MCF 10A (cell line): ENCODE measurements at regions not wholly inside any gene's neighbourhood (a gene's known extent, or its start where the extent isn't known, plus 50 kb on each side); places are given as distances from the start of the nearest gene placed in this dataset.

Experiments
- BruUV-seq: library from RNA; stranded (reverse); fragments of 400-500 nt; replicated peaks from 2 replicates; lab custom pipeline; 2021; lab: Mats Ljungman, UMichigan
- CTCF ChIA-PET: fragments of 300-600 bp; sonication (Branson Sonifier 250); formaldehyde crosslinking; extraction: SDS; loops from one replicate; lab custom pipeline; 2021; ENCODE audit warnings: antibody characterized with exemption, inconsistent platforms; lab: Yijun Ruan, JAX
- POLR2A ChIA-PET: fragments of 300-600, 350-650 bp; sonication (Branson Sonifier 250); formaldehyde crosslinking; extraction: SDS; loops from one replicate; lab custom pipeline; 2020; ENCODE audit warnings: antibody characterized with exemption, inconsistent platforms; lab: Yijun Ruan, JAX
- DNase-seq: peaks from one replicate; pipeline ENCODE4 v3.0.0-alpha.2; 2018; ENCODE audit not compliant: unreplicated experiment
- H3K27ac Mint-ChIP-seq: one replicate; pipeline ENCODE4 v1.8.0; 2022; ENCODE audit warnings: mild to moderate bottlenecking, low read depth, mixed read lengths; ENCODE audit not compliant: unreplicated experiment
- H3K27me3 Mint-ChIP-seq: one replicate; pipeline ENCODE4 v1.8.0; 2022; ENCODE audit warnings: mixed read lengths; ENCODE audit not compliant: insufficient read depth, unreplicated experiment
- H3K36me3 Mint-ChIP-seq: one replicate; pipeline ENCODE4 v1.8.0; 2022; ENCODE audit warnings: mild to moderate bottlenecking, moderate library complexity, mixed read lengths; ENCODE audit not compliant: insufficient read depth, unreplicated experiment
- H3K4me1 Mint-ChIP-seq: one replicate; pipeline ENCODE4 v1.8.0; 2022; ENCODE audit warnings: mixed read lengths; ENCODE audit not compliant: insufficient read depth, unreplicated experiment
- H3K4me3 Mint-ChIP-seq: one replicate; pipeline ENCODE4 v1.8.0; 2022; ENCODE audit warnings: mild to moderate bottlenecking, moderate library complexity, mixed read lengths; ENCODE audit not compliant: unreplicated experiment
- H3K9me3 Mint-ChIP-seq: one replicate; pipeline ENCODE4 v1.8.0; 2022; ENCODE audit warnings: mixed read lengths; ENCODE audit not compliant: unreplicated experiment
- intact Hi-C: fragments of 100-400 bp; cut with micrococcal nuclease; formaldehyde crosslinking; loops from 2 replicates; pipeline ENCODE4 v1.14.1; 2022
- TF ChIP-seq, protein P1 (sequence below): fragments of 200-600 bp; IDR thresholded peaks from one replicate; pipeline ENCODE4 v1.8.0; 2022; ENCODE audit warnings: antibody characterized with exemption, mild to moderate bottlenecking; ENCODE audit not compliant: unreplicated experiment

DNA sequence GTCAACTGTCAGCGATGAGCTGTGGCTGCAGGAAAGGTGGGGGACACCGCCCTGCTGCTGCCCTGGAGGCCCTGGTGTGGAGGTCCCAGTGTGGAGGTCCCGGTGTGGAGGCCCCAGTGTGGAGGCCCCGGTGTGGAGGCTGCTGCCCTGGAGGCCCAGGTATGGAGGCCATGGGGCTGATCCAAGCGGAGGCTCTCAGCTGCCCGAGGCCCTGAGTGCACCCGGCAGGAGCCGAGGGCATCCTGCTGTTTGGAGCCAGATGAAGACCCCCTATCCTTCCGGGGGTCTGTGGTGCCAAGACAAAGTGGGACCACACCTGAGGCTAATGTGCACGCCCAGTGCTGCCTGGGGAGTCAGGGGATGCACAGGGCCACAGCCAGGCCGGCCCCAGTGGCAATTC is 210.4 kb upstream of the SOX1 start:
- no TSS peak for BruUV-seq
- CTCF ChIA-PET: no interaction called here
- H3K36me3 Mint-ChIP-seq: peaks cover 6% of the 10 kb centered on the region
- peaks cover 27% of the 10 kb centered on the region for H3K9me3 Mint-ChIP-seq
- H3K27ac Mint-ChIP-seq: no peak overlapping the region
- H3K4me1 Mint-ChIP-seq: no peaks in the 10 kb centered on the region
- H3K27me3 Mint-ChIP-seq: no peaks in the 10 kb centered on the region
- TF ChIP-seq, protein P1, sequence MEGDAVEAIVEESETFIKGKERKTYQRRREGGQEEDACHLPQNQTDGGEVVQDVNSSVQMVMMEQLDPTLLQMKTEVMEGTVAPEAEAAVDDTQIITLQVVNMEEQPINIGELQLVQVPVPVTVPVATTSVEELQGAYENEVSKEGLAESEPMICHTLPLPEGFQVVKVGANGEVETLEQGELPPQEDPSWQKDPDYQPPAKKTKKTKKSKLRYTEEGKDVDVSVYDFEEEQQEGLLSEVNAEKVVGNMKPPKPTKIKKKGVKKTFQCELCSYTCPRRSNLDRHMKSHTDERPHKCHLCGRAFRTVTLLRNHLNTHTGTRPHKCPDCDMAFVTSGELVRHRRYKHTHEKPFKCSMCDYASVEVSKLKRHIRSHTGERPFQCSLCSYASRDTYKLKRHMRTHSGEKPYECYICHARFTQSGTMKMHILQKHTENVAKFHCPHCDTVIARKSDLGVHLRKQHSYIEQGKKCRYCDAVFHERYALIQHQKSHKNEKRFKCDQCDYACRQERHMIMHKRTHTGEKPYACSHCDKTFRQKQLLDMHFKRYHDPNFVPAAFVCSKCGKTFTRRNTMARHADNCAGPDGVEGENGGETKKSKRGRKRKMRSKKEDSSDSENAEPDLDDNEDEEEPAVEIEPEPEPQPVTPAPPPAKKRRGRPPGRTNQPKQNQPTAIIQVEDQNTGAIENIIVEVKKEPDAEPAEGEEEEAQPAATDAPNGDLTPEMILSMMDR: no peak
- DNase-seq: no peak
- H3K4me3 Mint-ChIP-seq: no peak overlapping the region
- POLR2A ChIA-PET: no interaction called here
- intact Hi-C loops: no loop called here

DNA sequence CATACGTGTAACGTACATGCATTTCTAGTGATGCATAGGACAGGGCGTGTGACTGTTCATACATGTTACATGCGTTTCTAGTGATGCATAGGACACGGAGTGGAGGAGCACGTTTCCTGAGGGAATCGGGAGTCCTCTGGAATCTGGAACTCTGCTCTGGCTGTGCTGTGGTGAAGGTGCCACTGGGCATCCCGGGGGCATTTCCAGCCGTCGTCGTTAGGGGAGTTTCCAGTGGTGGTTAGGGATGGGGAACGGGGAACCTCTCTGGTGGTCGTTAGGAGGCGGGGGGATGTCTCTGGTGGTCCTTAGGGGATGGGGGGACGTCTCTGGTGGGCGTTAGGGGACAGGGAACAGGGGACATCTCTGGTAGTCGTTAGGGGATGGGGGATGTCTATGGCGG is 209.6 kb upstream of the SOX1 start:
- H3K27me3 Mint-ChIP-seq: no peaks in the 10 kb centered on the region
- no peak overlapping the region for H3K27ac Mint-ChIP-seq

DNA sequence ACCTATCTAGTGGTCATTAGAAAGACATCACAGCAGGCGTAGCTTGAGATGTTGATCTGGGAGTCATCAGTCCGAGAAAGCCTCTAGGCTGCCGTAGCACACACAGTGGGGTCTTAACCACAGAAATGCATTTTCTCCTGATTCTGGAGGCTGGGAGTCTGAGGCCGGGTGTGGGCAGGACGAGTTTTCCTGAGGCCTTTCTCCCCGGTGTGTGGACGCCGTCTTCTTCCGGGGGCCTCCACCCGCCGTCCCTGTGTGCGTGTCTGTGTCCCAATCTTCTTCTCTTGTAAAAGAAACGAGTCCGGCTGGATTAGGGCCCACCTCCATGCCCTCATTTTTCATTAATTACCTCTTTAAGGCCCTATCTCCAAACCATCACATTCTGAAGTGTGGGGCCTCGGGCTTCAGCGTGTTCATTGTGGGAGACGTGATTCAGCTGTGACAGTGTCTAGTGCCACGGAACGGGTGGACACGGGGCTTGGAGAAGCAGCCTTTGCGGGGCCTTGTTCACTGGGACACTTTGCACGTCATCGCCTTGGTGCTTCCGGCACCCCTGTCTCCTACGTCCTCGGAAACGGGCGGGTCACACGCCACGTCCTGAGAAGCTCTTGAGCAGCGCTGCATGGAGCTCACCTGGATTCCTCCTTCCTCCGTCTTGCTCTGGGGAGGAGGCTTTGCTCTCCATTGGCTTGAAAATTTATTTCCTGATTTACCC is 208.9 kb upstream of the SOX1 start:
- POLR2A ChIA-PET: no interaction called here
- CTCF ChIA-PET: interaction anchor here (0.6 kb wide), 1 partner anchor 329 kb away, joined by 3 read pairs; no protein-coding TSS in a partner anchor
- Mint-ChIP-seq H3K9me3 (peaks cover 29% of the 10 kb centered on the region), H3K36me3 (peaks cover 6% of the 10 kb centered on the region), H3K27me3 (no peaks in the 10 kb centered on the region), H3K4me3 (no peak overlapping the region), H3K27ac (no peak overlapping the region), H3K4me1 (no peaks in the 10 kb centered on the region)
- TF ChIP-seq, protein P1: no peak
- DNase-seq: no peak
- intact Hi-C loops: no loop called here
- no TSS peak for BruUV-seq

More for the DNA sequence above, 209.6 kb upstream of the SOX1 start:
- ChIA-PET POLR2A (no interaction called here), CTCF (no interaction called here)
- no peak for DNase-seq
- peaks cover 6% of the 10 kb centered on the region for H3K36me3 Mint-ChIP-seq
- no TSS peak for BruUV-seq
- intact Hi-C loops: no loop called here
- H3K4me1 Mint-ChIP-seq: no peaks in the 10 kb centered on the region
- TF ChIP-seq, protein P1: no peak
- peaks cover 29% of the 10 kb centered on the region for H3K9me3 Mint-ChIP-seq
- H3K4me3 Mint-ChIP-seq: no peak overlapping the region

DNA sequence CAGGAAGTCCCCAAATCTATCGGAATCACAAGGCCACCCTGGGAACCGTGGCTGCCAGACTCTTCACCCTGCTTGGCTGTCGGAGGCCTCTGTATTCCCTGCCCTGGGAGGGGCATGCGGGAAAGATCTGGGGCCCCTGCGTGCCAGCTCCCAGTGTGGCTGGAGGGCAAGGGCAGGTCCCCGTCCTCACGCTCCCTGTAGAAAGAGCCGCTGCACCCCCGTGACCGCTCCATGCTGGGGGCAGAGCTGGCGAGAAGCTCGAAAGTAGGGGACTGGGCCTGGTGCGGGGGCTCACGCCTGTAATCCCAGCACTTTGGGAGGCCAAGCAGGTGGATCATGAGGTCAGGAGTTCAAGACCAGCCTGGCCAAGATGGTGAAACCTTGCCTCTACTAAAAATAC is 208.4 kb upstream of the SOX1 start:
- Mint-ChIP-seq H3K4me1 (no peaks in the 10 kb centered on the region), H3K27ac (no peak overlapping the region), H3K9me3 (peaks cover 29% of the 10 kb centered on the region), H3K36me3 (peaks cover 6% of the 10 kb centered on the region), H3K27me3 (no peaks in the 10 kb centered on the region), H3K4me3 (no peak overlapping the region)
- DNase-seq: no peak
- BruUV-seq: no TSS peak
- intact Hi-C loops: no loop called here
- CTCF ChIA-PET: interaction anchor here (0.6 kb wide), 1 partner anchor 328 kb away, joined by 3 read pairs; no protein-coding TSS in a partner anchor
- POLR2A ChIA-PET: no interaction called here
- TF ChIP-seq, protein P1: no peak
